B cell (primary cell): ENCODE measurements at regions not wholly inside any gene's neighbourhood (a gene's known extent, or its start where the extent isn't known, plus 50 kb on each side); places are given as distances from the start of the nearest gene placed in this dataset.

Experiments
- ATAC-seq: fragments of 200-7000 bp; cut with Tn5 transposase; one replicate; pipeline ENCODE4 v1.10.0; 2021; ENCODE audit warnings: low read depth, mild to moderate bottlenecking, moderate number of reproducible peaks, moderate library complexity
- CTCF ChIA-PET: fragments of 350-600 bp; sonication (Branson Sonifier 250); formaldehyde crosslinking; loops from one replicate; lab custom pipeline; 2021; ENCODE audit warnings: antibody characterized with exemption, inconsistent platforms; lab: Charles Lee
- POLR2A ChIA-PET: fragments of 350-600 bp; sonication (Branson Sonifier 250); formaldehyde crosslinking; loops from one replicate; lab custom pipeline; 2021; ENCODE audit warnings: antibody characterized with exemption; lab: Charles Lee
- DNase-seq: peaks from one replicate; pipeline ENCODE4 v3.0.0; 2013
- H2AFZ ChIP-seq: 2 replicates; pipeline ENCODE4 v1.6.1; 2012; ENCODE audit warnings: mild to moderate bottlenecking, low read depth, low read length; ENCODE audit not compliant: insufficient read depth, poor library complexity, severe bottlenecking
- H3K27ac ChIP-seq, 2 donors: 1 replicate in 1 of 2; 2 replicates in 1 of 2; pipeline ENCODE4 v1.5.1; 2012 to 2013; ENCODE audit warnings: low read length in 2 of 2, mild to moderate bottlenecking in 2 of 2, moderate library complexity in 1 of 2
- H3K27me3 ChIP-seq, 4 experiments: fragments of 200-600 bp in 1 of 4; sonication (generic) in 1 of 4; replicated peaks in 1 of 4; 1 replicate in 2 of 4; 2 replicates in 2 of 4; pipeline versions ENCODE4 v1.6.1 to v1.7.0; 2013 to 2016; ENCODE audit warnings: low read length in 3 of 4, mild to moderate bottlenecking in 2 of 4, mixed read lengths in 1 of 4, moderate library complexity in 1 of 4; ENCODE audit not compliant: insufficient read depth in 4 of 4, control insufficient read depth in 3 of 4; ENCODE audit errors: control extremely low read depth in 1 of 4
- H3K36me3 ChIP-seq, 2 experiments: replicated peaks in 1 of 2; 1 replicate in 1 of 2; 2 replicates in 1 of 2; pipeline versions ENCODE4 v1.6.1 to v1.7.1; 2013; ENCODE audit warnings: low read length in 1 of 2; ENCODE audit not compliant: insufficient read depth in 2 of 2, control insufficient read depth in 1 of 2; ENCODE audit errors: control extremely low read depth in 1 of 2, extremely low read depth in 1 of 2
- H3K4me1 ChIP-seq, 2 donors: fragments of 200-600 bp in 1 of 2; sonication (generic) in 1 of 2; 1 replicate in 1 of 2; 2 replicates in 1 of 2; pipeline versions ENCODE4 v1.5.1 to v1.6.1; 2013 to 2017; ENCODE audit warnings: low read length in 2 of 2; ENCODE audit not compliant: control insufficient read depth in 2 of 2, insufficient read depth in 2 of 2
- H3K4me2 ChIP-seq: replicated peaks from 2 replicates; pipeline ENCODE3; 2012; ENCODE audit warnings: mild to moderate bottlenecking, low read depth, low read length; ENCODE audit not compliant: poor library complexity, severe bottlenecking
- H3K4me3 ChIP-seq, 5 experiments: fragments of 200-600 bp in 1 of 5; sonication (generic) in 1 of 5; 1 replicate in 3 of 5; 2 replicates in 2 of 5; pipeline versions ENCODE4 v1.5.1 to v1.7.0; 2011 to 2016; ENCODE audit warnings: low read length in 4 of 5, mild to moderate bottlenecking in 4 of 5, low read depth in 2 of 5, control low read depth in 1 of 5, moderate library complexity in 1 of 5; ENCODE audit not compliant: insufficient read depth in 1 of 5; ENCODE audit errors: control extremely low read depth in 1 of 5, extremely low read depth in 1 of 5
- H3K79me2 ChIP-seq: fragments of 200-600 bp; sonication (generic); one replicate; pipeline ENCODE4 v1.6.0; 2016; ENCODE audit warnings: low read length; ENCODE audit not compliant: control insufficient read depth, insufficient read depth
- H3K9ac ChIP-seq: fragments of 200-600 bp; sonication (generic); 2 replicates; pipeline ENCODE4 v1.6.1; 2017; ENCODE audit warnings: mild to moderate bottlenecking, low read length, moderate library complexity
- H3K9me3 ChIP-seq, 3 donors: one replicate each; pipeline versions ENCODE4 v1.6.1 to v1.7.1; 2013; ENCODE audit warnings: low read length in 2 of 3; ENCODE audit not compliant: control insufficient read depth in 2 of 3, insufficient read depth in 1 of 3; ENCODE audit errors: control extremely low read depth in 1 of 3
- H4K20me1 ChIP-seq: 2 replicates; pipeline ENCODE4 v1.6.0; 2012; ENCODE audit warnings: mild to moderate bottlenecking, low read length; ENCODE audit not compliant: insufficient read depth, control insufficient read depth, poor library complexity, severe bottlenecking
- H3K27ac Mint-ChIP-seq: one replicate; pipeline ENCODE4 v1.8.0; 2021; ENCODE audit warnings: mixed read lengths
- H3K27me3 Mint-ChIP-seq: one replicate; pipeline ENCODE4 v1.8.0; 2021; ENCODE audit warnings: mixed read lengths
- H3K4me1 Mint-ChIP-seq: one replicate; pipeline ENCODE4 v1.8.0; 2021; ENCODE audit warnings: mixed read lengths
- H3K4me3 Mint-ChIP-seq: one replicate; pipeline ENCODE4 v1.8.0; 2021; ENCODE audit warnings: mixed read lengths
- H3K9me3 Mint-ChIP-seq: one replicate; pipeline ENCODE4 v1.8.0; 2022; ENCODE audit warnings: mixed read lengths; ENCODE audit not compliant: insufficient read depth
- EZH2 ChIP-seq: IDR thresholded peaks from 2 replicates; pipeline ENCODE4 v1.6.1; 2012; ENCODE audit warnings: borderline replicate concordance, low read depth, mild to moderate bottlenecking, moderate library complexity, low read length; ENCODE audit not compliant: insufficient read depth, poor library complexity, severe bottlenecking
- WGBS: methylation state at CpG from one replicate; pipeline ENCODE4 v1.1.5; 2013; ENCODE audit warnings: missing lambda C conversion rate; ENCODE audit not compliant: insufficient coverage; 5-methylcytosine and 5-hydroxymethylcytosine counted together
- intact Hi-C: fragments of 100-400 bp; cut with micrococcal nuclease; formaldehyde crosslinking; loops from one replicate; pipeline ENCODE4 v1.10.0; 2022
- TF ChIP-seq, protein P1 (sequence below): fragments of 200-600 bp; IDR thresholded peaks from one replicate; pipeline ENCODE4 v1.8.0; 2022; ENCODE audit warnings: antibody characterized with exemption, mild to moderate bottlenecking

GRCh38 chr16:6771956-6772355 lies 560.7 kb upstream of the RBFOX1 start:
- ChIA-PET CTCF (no interaction called here), POLR2A (no interaction called here)
- no peak for TF ChIP-seq EZH2
- TF ChIP-seq, protein P1, sequence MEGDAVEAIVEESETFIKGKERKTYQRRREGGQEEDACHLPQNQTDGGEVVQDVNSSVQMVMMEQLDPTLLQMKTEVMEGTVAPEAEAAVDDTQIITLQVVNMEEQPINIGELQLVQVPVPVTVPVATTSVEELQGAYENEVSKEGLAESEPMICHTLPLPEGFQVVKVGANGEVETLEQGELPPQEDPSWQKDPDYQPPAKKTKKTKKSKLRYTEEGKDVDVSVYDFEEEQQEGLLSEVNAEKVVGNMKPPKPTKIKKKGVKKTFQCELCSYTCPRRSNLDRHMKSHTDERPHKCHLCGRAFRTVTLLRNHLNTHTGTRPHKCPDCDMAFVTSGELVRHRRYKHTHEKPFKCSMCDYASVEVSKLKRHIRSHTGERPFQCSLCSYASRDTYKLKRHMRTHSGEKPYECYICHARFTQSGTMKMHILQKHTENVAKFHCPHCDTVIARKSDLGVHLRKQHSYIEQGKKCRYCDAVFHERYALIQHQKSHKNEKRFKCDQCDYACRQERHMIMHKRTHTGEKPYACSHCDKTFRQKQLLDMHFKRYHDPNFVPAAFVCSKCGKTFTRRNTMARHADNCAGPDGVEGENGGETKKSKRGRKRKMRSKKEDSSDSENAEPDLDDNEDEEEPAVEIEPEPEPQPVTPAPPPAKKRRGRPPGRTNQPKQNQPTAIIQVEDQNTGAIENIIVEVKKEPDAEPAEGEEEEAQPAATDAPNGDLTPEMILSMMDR: no peak
- WGBS: 0% methylated on average over 1 of the region's 4 CpGs
- no peak overlapping the region for H3K4me3 Mint-ChIP-seq
- H3K4me1 ChIP-seq: no peaks in the 10 kb centered on the region
- no peak overlapping the region for H3K4me3 ChIP-seq
- H3K27ac ChIP-seq: no peak overlapping the region
- no peak overlapping the region for H3K27ac Mint-ChIP-seq
- H3K4me2 ChIP-seq: no peak overlapping the region
- no peaks in the 10 kb centered on the region for H3K27me3 Mint-ChIP-seq
- no peaks in the 10 kb centered on the region for H3K9me3 Mint-ChIP-seq
- H3K79me2 ChIP-seq: no peaks in the 10 kb centered on the region
- no peaks in the 10 kb centered on the region for H4K20me1 ChIP-seq
- no peaks in the 10 kb centered on the region for H3K27me3 ChIP-seq
- H3K36me3 ChIP-seq: no peaks in the 10 kb centered on the region
- ATAC-seq (no peak), DNase-seq (no peak)
- H3K9me3 ChIP-seq: peaks cover 0 to 4% (median 0%) of the 10 kb centered on the region in 3 donors
- no peak overlapping the region for H2AFZ ChIP-seq
- no peak overlapping the region for H3K9ac ChIP-seq
- no peaks in the 10 kb centered on the region for H3K4me1 Mint-ChIP-seq
- intact Hi-C loops: no loop called here

DNA sequence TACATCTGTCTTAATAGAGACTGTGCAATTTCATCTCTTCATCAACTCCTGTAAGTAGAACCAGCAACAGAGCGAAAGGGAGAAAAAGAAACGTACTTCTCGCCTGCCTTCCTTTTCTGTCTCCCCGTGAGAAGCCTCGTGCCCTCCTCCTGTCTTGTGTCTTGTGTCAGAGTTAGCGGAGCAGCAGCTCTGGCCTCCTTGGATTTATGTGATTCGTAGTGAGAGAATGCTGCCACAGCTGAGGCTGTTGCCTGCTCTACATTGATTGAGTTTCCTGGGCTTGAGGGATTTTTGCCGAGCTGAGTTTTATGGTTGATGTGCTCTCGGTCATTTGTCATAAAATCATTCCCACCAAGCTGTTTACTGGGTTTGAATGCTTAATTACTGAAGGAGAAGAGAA lies 579.1 kb upstream of the RBFOX1 start:
- Histone ChIP-seq H2AFZ (no peak overlapping the region), H3K4me1 (no peaks in the 10 kb centered on the region), H3K27me3 (no peaks in the 10 kb centered on the region), H3K9me3 (peaks cover 0 to 4% (median 0%) of the 10 kb centered on the region in 3 donors), H3K4me3 (no peak overlapping the region), H3K9ac (no peak overlapping the region), H3K36me3 (no peaks in the 10 kb centered on the region), H4K20me1 (no peaks in the 10 kb centered on the region), H3K79me2 (no peaks in the 10 kb centered on the region), H3K27ac (no peak overlapping the region), H3K4me2 (no peak overlapping the region)
- Mint-ChIP-seq H3K27ac (no peak overlapping the region), H3K9me3 (peaks cover 2% of the 10 kb centered on the region), H3K4me3 (no peak overlapping the region), H3K27me3 (no peaks in the 10 kb centered on the region), H3K4me1 (no peaks in the 10 kb centered on the region)
- CTCF ChIA-PET: no interaction called here
- DNase-seq: no peak
- intact Hi-C loops: no loop called here
- WGBS: 85% methylated on average over 7 of the region's 9 CpGs
- no peak for ATAC-seq
- POLR2A ChIA-PET: no interaction called here
- no peak for TF ChIP-seq EZH2
- TF ChIP-seq, protein P1: no peak
